TTC549 (cell line): ENCODE measurements at regions not wholly inside any gene's neighbourhood (a gene's known extent, or its start where the extent isn't known, plus 50 kb on each side); places are given as distances from the start of the nearest gene placed in this dataset.
"Not testable (repeated sequence)": the region's sequence is repeated elsewhere in the genome, so short reads cannot be mapped to it uniquely, and the experiment has no call there.

Experiments used
- FAIRE-seq: peaks from 2 replicates; lab custom pipeline; 2012; peaks lifted over from hg19 to GRCh38; lab: Jason Lieb, UNC

- not testable (repeated sequence) for FAIRE-seq
Measured at GRCh38 chr2:8510055-8510454, 171.8 kb upstream of the ID2 start.

- FAIRE-seq = no peak
Measured at GRCh38 chr2:8510519-8510918, 171.3 kb upstream of the ID2 start.

DNA sequence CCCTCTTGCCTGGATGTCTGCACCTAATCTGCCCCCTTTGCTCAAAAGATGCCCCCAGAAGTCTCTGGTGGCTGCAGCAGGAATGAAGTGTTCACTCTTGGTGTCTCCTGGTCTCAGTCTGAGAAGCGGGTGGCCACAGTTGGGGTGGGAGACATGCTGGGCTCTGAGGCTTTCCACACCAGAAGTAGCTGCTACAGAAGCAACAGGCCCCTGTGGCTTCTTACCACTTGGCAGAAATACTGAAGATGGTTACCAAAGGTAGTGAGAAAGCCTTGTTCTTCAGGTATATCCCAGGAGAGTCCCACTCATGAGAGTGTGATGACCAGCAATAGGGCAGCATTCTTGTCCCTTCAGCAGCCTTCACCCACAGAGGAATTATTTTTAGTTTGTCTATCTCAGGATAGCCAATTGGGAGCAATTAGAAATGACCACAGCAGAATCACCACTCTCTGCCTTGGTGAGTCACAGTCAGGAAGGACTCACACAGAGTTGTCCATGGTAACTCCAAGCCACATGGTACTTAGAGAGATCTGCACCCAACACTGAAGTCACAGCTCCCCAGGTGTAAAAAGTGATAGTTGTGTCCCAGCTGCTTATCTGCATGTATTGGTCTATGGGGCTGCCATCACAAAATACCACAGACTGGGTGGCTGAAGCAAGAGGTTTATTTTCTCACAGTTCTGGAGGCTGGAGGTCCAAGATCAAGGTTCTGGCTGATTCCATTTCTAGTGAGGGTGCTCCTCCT, 169.8 kb upstream of the ID2 start:
- no peak for FAIRE-seq

DNA sequence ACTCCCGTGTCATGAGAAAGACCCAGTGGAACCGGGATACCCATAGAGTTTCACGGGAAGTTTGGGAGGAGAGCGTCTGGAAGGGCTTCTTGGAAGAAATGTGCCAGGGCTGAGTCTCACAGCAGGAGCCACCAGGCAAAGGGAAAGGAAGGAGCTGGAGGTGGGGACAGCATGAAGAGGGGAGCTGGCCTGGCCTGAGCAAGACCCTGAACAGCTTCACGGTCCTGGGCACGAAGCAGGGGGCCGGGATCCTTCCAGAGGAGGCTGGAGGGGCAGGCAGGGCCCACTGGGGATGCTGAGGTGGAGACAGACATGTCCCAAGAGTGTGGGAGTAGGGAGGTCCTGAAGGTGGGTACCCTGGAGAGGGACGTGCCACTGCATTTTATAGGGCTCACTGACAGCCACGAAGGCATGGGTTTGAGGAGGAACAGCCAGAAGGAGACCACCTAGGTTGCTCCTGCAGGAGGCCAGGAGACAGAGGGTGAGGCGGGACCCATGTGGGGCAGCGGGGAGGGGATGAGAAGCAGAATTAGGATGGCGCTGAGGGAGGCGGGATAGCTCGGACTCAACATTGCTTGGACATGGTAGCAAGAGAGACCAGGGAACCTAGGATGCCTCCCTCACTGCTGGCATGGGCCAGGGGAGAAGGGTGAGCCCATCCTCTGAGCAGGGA, 168.1 kb upstream of the ID2 start:
- no peak for FAIRE-seq

DNA sequence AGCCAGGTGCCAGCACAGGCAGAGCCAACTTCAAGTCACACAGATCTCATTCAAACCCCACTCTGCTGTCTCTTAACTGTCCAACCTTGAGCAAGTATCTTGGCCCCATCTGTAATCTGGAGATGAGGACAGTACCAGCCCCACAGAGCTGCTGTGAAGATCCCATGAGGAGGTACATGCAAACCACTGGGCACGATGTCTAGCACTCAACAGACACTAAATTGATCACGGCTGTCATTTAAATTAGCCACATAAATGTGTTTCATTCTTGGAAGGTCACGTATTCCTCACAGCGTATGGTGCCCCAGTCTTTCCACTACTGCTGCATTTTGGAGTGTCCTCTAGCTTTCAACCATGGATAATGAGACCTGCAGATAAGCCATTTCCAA, 167.6 kb upstream of the ID2 start:
- FAIRE-seq = no peak

DNA sequence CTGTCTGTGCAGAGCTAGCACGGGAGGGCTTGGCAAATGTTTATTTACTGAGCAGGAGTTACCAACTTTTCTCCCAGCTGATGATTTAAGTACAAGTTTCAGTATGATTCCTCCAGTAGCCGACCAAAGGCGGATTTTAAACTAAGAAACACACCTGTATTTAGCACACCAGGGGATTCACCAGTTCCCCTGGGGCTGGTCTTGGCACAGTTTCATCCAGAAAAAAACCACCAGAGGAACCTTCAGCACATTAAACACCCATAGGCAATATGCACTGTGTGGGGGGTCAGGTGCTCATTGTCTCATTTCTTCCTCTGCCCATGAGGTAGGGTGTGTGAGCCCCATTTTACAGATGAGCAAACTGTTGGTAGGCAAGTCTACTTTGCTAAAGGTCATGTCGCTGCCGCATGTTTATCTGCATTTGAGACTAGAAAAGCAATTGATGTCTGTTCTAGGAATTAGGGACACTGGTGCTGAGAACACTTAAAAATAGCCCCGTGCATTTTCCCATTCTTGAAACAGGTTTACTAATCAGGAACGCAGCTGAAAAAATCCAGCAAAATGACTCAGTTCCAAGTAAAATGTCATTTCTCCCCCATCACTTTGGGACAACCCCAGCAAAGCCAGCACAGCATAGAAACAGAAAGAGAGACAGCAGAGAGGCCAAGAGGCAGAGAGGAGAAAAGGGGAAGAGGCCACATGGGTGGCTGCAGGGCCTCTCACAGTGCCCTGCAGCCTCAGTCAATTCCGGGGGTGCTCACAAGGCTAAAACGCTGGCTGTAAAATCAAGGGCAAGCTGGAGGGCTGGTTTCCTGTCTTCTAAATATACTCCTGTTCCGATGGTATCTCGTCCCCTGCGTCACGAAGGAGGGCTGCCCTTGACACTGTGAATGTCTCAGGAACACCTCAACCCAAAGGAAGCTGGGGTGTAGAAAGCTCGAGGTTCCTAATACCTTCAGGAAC, 166.8 kb upstream of the ID2 start:
- no peak for FAIRE-seq

GRCh38 chr2:8515864-8516533, 165.9 kb upstream of the ID2 start:
- no peak for FAIRE-seq

GRCh38 chr2:8517850-8518498, 163.9 kb upstream of the ID2 start:
- FAIRE-seq = no peak

GRCh38 chr2:8518979-8519668, 162.7 kb upstream of the ID2 start:
- no peak for FAIRE-seq

DNA sequence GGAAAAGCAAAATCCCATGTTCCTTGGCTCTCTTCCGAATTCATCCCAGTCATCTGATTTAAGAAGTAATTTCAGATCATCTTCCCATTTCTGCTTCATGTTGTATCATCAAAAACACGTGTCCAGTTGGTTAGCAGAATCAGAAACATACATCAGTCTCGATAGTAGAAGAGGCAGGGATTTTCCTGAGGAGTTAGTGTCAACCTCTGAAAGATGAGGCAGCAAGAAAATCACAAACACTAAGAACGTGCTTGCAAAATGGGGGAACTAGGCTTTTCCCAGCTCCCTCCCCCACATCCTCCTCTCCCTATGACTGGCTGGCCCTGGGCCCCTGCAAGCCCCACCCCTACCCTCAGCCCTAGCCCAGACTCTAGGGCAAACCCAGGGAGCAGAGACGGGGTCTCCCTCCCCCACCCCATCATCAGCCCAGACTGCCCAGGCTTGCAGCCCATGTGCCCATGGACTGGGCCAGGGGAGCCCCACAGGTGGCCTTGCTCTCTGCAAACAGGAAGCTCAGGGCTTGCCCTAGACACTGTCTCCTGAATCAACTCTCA, 161.0 kb upstream of the ID2 start:
- no peak for FAIRE-seq

- FAIRE-seq = no peak
Measured at GRCh38 chr2:8522687-8523086, 159.2 kb upstream of the ID2 start.

GRCh38 chr2:8524388-8524787, 157.5 kb upstream of the ID2 start:
- no peak for FAIRE-seq

- no peak for FAIRE-seq
Measured at GRCh38 chr2:8524823-8525222, 157.0 kb upstream of the ID2 start.

DNA sequence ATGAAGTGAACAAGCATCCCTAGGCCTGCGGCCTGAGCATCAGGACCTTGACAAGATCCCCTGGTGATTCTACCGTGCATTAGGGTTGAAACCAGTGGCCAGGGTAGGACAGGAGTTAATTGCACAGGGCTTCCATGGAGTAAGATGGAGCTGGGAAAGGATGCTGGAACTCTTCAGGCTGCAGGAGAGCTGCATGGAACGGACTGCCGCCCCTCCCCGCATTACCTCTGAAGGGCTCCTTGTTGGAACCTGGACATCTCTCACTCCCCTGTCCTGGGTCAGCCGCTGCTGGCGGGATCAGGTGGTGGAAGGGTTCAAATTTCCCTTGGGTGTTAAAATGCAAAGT, 156.6 kb upstream of the ID2 start:
- no peak for FAIRE-seq

DNA sequence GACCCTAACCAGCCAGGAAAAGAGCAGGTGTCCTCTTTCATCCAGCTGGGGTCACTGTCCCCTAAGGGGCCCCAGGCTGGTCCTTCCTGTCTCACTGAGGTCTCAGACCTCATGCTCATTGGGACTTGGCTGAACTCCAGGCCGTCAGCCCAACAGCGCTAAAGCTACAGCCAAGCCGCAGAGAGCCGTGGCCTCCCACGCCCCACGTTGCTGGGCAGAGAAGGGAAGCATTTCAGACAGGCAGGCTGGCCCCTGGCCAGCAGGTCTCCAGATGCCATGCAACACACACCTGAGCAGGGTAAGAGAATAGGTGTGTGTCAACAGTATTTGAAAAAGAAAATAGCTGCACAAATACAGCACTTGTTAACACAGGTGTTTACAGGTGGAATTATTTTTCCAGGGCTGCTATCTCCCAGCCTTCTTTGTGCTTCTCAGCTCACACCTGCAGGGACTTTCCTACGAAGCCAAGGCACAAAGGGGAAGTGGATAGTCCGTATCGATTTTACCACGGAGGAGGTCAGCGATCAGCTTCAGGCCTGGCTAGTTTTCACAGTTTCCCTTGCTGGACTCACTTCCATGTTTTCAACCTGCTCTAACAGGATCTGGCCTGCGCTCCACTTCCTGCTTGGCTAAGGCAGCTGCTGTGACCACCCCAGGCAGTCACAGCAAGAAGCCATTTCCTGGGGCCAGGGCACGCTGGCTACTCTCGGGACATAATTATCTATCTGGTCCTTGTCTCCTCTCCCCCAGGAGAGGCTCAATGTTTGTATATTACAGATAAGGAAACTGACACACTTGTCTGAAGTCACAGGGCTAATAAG, 156.1 kb upstream of the ID2 start:
- no peak for FAIRE-seq

GRCh38 chr2:8526403-8526696, 155.5 kb upstream of the ID2 start:
- FAIRE-seq = no peak

DNA sequence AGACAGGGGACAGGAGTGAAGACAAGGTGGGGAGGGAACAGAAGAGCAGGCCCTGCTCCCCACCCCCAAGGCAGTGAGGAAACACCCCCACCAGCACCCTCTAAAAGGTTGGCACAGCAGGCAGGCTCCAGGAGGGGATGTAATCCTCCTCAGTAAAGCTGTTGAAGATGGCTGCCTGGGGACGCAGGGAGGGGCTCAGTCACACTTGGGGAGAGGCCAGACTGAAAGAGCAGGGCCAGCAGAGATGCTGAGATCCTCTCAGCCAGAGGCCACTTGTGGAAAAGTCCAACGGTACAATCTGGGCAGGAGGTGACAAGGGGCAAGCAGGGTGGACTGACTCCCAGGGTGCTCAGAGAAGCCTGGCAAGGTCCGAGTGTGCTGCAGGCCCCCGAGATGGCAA, 154.8 kb upstream of the ID2 start:
- no peak for FAIRE-seq

DNA sequence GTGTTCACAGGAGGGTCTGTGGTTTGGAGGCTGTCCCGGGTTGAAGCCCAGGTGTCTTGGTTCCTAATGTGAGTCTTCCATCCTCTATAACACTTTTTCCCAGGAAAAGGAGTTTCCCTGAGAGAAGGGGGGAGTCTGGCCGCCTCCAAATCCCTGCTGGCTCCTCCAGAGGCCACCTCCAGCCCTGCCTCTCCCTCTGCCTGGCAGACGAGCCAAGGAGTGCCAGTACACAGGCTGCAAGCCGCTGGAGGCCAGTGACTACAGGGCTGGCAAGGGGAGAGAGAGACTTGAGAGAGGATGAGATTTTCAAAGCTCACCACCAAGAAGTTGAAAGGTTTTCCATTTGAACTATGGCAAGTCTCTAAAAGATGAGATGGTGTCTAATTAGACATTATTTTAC, 154.2 kb upstream of the ID2 start:
- no peak for FAIRE-seq

DNA sequence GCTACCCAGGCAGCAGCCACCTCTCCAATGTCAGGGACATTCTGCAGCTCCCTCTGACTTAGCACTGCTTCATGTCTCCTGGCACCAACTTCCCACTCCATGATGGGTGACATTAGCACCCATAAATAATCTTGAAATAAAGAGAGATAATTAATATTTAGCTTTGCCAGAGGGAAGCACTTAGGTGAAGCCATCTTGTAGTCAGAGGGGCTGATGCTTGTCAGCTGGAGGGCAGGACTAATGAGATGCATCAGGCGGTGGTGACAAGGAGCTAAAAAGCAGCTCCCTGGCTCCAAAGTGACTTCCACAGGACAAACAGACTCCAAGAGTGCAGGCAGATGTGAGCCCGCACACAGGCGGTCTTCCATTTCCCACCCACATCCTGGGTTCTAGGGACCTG, 153.0 kb upstream of the ID2 start:
- no peak for FAIRE-seq

DNA sequence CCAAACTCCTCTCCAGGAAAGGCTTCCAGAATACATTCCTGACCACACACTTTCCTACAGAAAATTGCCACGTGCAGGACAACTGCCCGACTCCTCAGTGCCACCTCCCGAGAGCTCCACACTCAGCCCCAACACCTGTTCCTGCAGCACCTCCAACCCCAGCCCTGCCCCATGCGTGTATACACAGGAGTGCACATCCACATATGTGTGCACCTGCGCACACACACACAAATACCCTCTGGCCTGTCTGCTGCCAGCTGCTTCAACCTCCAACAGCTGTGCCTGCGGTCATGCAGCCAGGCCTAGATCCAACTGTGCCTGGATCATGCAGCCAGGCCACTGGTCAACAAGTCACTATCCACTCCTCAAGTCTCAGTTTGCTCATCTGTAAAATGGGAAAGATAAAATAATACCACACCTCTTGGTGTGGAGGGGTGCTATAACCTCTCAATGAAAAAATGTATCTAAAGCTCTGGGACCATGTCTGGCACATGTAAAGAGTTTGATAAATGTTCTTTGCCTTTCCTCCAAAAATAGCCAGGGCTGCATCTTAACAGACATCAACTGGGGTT, 152.1 kb upstream of the ID2 start:
- FAIRE-seq = no peak
